ENCODE measurements at regions not wholly inside any gene's neighbourhood (a gene's known extent, or its start where the extent isn't known, plus 50 kb on each side); places are given as distances from the start of the nearest gene placed in this dataset.

DNA sequence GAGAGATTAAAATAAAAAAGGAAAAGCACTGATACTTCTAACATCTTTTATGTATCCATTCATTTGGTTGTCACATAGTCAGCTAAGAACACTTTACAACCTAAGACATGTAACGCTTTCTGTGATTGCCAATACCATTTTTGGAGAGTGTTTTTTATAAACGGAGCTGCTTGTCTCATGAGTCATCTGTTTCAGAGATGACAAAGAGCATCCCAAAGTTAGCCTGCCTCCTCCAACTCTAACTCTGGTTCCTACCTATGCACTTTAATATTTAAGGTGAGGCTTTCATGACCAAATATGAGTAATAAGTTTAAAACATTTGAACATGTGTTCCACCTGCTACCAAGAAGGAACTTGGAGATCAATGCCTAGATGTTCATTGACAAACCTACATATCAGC, 260.1 kb upstream of the SMIM21 start:
- Histone ChIP-seq H3K79me2 (ENCODE audit: insufficient read depth, low read length) (no peaks in the 10 kb centered on the region), H3K36me3 (ENCODE audit: insufficient read depth, low read length) (no peaks in the 10 kb centered on the region), H2AFZ (ENCODE audit: low read depth, low read length) (no peak overlapping the region), H4K20me1 (ENCODE audit: insufficient read depth, low read length) (no peaks in the 10 kb centered on the region), H3K9ac (ENCODE audit: low read length) (no peak overlapping the region), H3K4me3 (ENCODE audit: insufficient read depth, low read depth, low read length) (no peak overlapping the region), H3K9me3 (ENCODE audit: insufficient read depth, low read depth, low read length) (peaks cover 3% of the 10 kb centered on the region), H3K27ac (ENCODE audit: low read depth, low read length) (no peak overlapping the region), H3K4me1 (ENCODE audit: insufficient read depth, low read length) (no peaks in the 10 kb centered on the region), H3K4me2 (ENCODE audit: low read length) (no peak overlapping the region), H3K27me3 (ENCODE audit: insufficient read depth, low read length) (no peaks in the 10 kb centered on the region)
- no peak overlapping the region for H3K27ac Mint-ChIP-seq (ENCODE audit: unreplicated experiment)
- peaks cover 1% of the 10 kb centered on the region for H3K9me3 Mint-ChIP-seq (ENCODE audit: unreplicated experiment)
- FAIRE-seq (no peak), DNase-seq (ENCODE audit: low read depth) (no peak)
- no peak overlapping the region for H3K4me3 Mint-ChIP-seq (ENCODE audit: unreplicated experiment)
- no peaks in the 10 kb centered on the region for H3K36me3 Mint-ChIP-seq (ENCODE audit: low read depth, unreplicated experiment)
- TF ChIP-seq CTCF (IDR thresholded peaks at IDR 0.05; ENCODE audit: insufficient read depth, low read depth, low read length), result no peak
- no peak for TF ChIP-seq EZH2 (IDR thresholded peaks at IDR 0.05; ENCODE audit: insufficient read depth, low read length)
- H3K27me3 Mint-ChIP-seq (ENCODE audit: low read depth, unreplicated experiment), result peaks cover 4% of the 10 kb centered on the region
- H3K4me1 Mint-ChIP-seq (ENCODE audit: low read depth, unreplicated experiment), result no peaks in the 10 kb centered on the region

- H3K4me2 ChIP-seq (ENCODE audit: low read length), result no peak overlapping the region
- no peak overlapping the region for H3K9ac ChIP-seq (ENCODE audit: low read length)
- no peaks in the 10 kb centered on the region for H3K27me3 ChIP-seq (ENCODE audit: insufficient read depth, low read length)
- H3K27ac Mint-ChIP-seq (ENCODE audit: unreplicated experiment), result no peak overlapping the region
- H3K27ac ChIP-seq (ENCODE audit: low read depth, low read length), result no peak overlapping the region
- no peaks in the 10 kb centered on the region for H3K9me3 ChIP-seq (ENCODE audit: insufficient read depth, low read depth, low read length)
- no peaks in the 10 kb centered on the region for H3K4me1 Mint-ChIP-seq (ENCODE audit: low read depth, unreplicated experiment)
- no peaks in the 10 kb centered on the region for H4K20me1 ChIP-seq (ENCODE audit: insufficient read depth, low read length)
- no peak for FAIRE-seq
- no peak for DNase-seq (ENCODE audit: low read depth)
- H3K4me3 Mint-ChIP-seq (ENCODE audit: unreplicated experiment), result no peak overlapping the region
- no peaks in the 10 kb centered on the region for H3K4me1 ChIP-seq (ENCODE audit: insufficient read depth, low read length)
- no peaks in the 10 kb centered on the region for H3K79me2 ChIP-seq (ENCODE audit: insufficient read depth, low read length)
- H3K36me3 ChIP-seq (ENCODE audit: insufficient read depth, low read length), result no peaks in the 10 kb centered on the region
- no peak overlapping the region for H3K4me3 ChIP-seq (ENCODE audit: insufficient read depth, low read depth, low read length)
- H3K27me3 Mint-ChIP-seq (ENCODE audit: low read depth, unreplicated experiment), result peaks cover 11% of the 10 kb centered on the region
- no peak for TF ChIP-seq CTCF (IDR thresholded peaks at IDR 0.05; ENCODE audit: insufficient read depth, low read depth, low read length)
- TF ChIP-seq EZH2 (IDR thresholded peaks at IDR 0.05; ENCODE audit: insufficient read depth, low read length), result no peak
- no peak overlapping the region for H2AFZ ChIP-seq (ENCODE audit: low read depth, low read length)
- peaks cover 2% of the 10 kb centered on the region for H3K9me3 Mint-ChIP-seq (ENCODE audit: unreplicated experiment)
- H3K36me3 Mint-ChIP-seq (ENCODE audit: low read depth, unreplicated experiment), result no peaks in the 10 kb centered on the region
Measured at GRCh38 chr18:75683426-75683825, 255.9 kb upstream of the SMIM21 start.

DNA sequence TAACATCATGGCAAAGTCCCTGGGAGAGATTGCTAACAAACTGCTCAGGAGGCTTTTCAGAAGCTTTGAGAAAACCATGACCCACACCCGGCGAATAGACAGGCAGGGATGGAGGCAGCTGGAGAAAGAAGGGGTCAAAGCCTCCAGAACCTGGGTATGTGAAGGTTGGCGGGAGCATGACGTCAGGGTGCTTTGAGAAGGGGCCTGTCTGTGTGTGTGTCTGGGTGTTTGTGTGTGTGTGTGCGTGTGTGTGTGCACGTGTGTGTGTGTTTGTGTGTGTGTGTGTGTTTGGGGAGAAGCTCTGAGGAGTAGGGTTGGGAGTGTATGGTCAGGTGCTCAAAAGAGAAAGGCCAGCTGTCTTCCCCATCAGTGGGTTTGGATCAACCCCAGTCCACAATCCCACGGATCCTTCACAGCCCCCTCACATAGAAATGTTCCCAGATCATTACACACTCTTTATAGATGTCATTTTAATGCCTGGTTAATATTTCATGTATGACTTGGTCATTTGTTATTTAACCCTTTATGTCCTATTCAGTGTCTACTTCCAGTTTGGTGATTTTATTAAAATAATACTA, 254.1 kb upstream of the SMIM21 start:
- no peaks in the 10 kb centered on the region for H3K79me2 ChIP-seq (ENCODE audit: insufficient read depth, low read length)
- H3K4me3 ChIP-seq (ENCODE audit: insufficient read depth, low read depth, low read length), result no peak overlapping the region

More for the DNA sequence above, 254.1 kb upstream of the SMIM21 start:
- Histone ChIP-seq H3K36me3 (ENCODE audit: insufficient read depth, low read length) (no peaks in the 10 kb centered on the region), H3K4me2 (ENCODE audit: low read length) (no peak overlapping the region), H3K27me3 (ENCODE audit: insufficient read depth, low read length) (no peaks in the 10 kb centered on the region), H3K4me1 (ENCODE audit: insufficient read depth, low read length) (no peaks in the 10 kb centered on the region), H3K9me3 (ENCODE audit: insufficient read depth, low read depth, low read length) (no peaks in the 10 kb centered on the region), H3K9ac (ENCODE audit: low read length) (no peak overlapping the region), H2AFZ (ENCODE audit: low read depth, low read length) (no peak overlapping the region), H3K27ac (ENCODE audit: low read depth, low read length) (no peak overlapping the region), H4K20me1 (ENCODE audit: insufficient read depth, low read length) (no peaks in the 10 kb centered on the region)
- TF ChIP-seq CTCF (IDR thresholded peaks at IDR 0.05; ENCODE audit: insufficient read depth, low read depth, low read length), result no peak
- no peak for TF ChIP-seq EZH2 (IDR thresholded peaks at IDR 0.05; ENCODE audit: insufficient read depth, low read length)
- Mint-ChIP-seq H3K9me3 (ENCODE audit: unreplicated experiment) (peaks cover 2% of the 10 kb centered on the region), H3K4me1 (ENCODE audit: low read depth, unreplicated experiment) (no peaks in the 10 kb centered on the region), H3K36me3 (ENCODE audit: low read depth, unreplicated experiment) (no peaks in the 10 kb centered on the region), H3K27me3 (ENCODE audit: low read depth, unreplicated experiment) (peaks cover 11% of the 10 kb centered on the region), H3K4me3 (ENCODE audit: unreplicated experiment) (no peak overlapping the region), H3K27ac (ENCODE audit: unreplicated experiment) (no peak overlapping the region)
- FAIRE-seq, result no peak
- no peak for DNase-seq (ENCODE audit: low read depth)

Measured in astrocyte (in vitro differentiated cells and primary cell).